ENCODE measurements at regions not wholly inside any gene's neighbourhood (a gene's known extent, or its start where the extent isn't known, plus 50 kb on each side); places are given as distances from the start of the nearest gene placed in this dataset.

GRCh38 chr10:78506614-78507013, 473.0 kb downstream of the RPS24 start:
- H3K27ac ChIP-seq, result no peak overlapping the region
- H3K4me1 ChIP-seq (replicated peaks in 1 of 2), result no peaks in the 10 kb centered on the region
- no peaks in the 10 kb centered on the region for H3K9me3 ChIP-seq (replicated peaks in 1 of 3)
- 93 to 100% (median 98%) methylated on average over 2 of the region's 2 CpGs for WGBS, 4 donors
- DNase-seq, result no peak
- intact Hi-C loops (cut with DNase I), result no loop called here
- TF ChIP-seq CTCF (IDR thresholded peaks at IDR 0.05) (no peak), POLR2A (IDR thresholded peaks at IDR 0.05) (no peak)
- no peaks in the 10 kb centered on the region for H3K36me3 ChIP-seq (replicated peaks in 1 of 2)
- no peak overlapping the region for H3K4me3 ChIP-seq
- H3K27me3 ChIP-seq, result no peaks in the 10 kb centered on the region

- Histone ChIP-seq H3K27me3 (no peaks in the 10 kb centered on the region), H3K9me3 (replicated peaks in 1 of 3) (no peaks in the 10 kb centered on the region), H3K4me3 (no peak overlapping the region), H3K36me3 (replicated peaks in 1 of 2) (no peaks in the 10 kb centered on the region), H3K27ac (peak overlapping the region in 1 of 5 donors; percentile 17), H3K4me1 (replicated peaks in 1 of 2) (no peaks in the 10 kb centered on the region)
- DNase-seq, result no peak
- 73 to 84% (median 78%) methylated on average over 8 of the region's 8 CpGs for WGBS, 4 donors
- intact Hi-C loops (cut with DNase I), result no loop called here
- TF ChIP-seq POLR2A (IDR thresholded peaks at IDR 0.05), result no peak
Measured at GRCh38 chr10:78507510-78508160, 474.0 kb downstream of the RPS24 start.

GRCh38 chr10:78508955-78509748, 475.5 kb downstream of the RPS24 start:
- no peaks in the 10 kb centered on the region for H3K4me1 ChIP-seq (replicated peaks in 1 of 2)
- no peaks in the 10 kb centered on the region for H3K36me3 ChIP-seq (replicated peaks in 1 of 2)
- WGBS, 4 donors, result 87 to 92% (median 90%) methylated on average over 6 of the region's 6 CpGs
- H3K9me3 ChIP-seq (replicated peaks in 1 of 3), result no peaks in the 10 kb centered on the region
- intact Hi-C loops (cut with DNase I), result no loop called here
- H3K4me3 ChIP-seq, result no peak overlapping the region
- no peak for DNase-seq
- H3K27ac ChIP-seq, result no peak overlapping the region
- TF ChIP-seq CTCF (IDR thresholded peaks at IDR 0.05) (no peak), POLR2A (IDR thresholded peaks at IDR 0.05) (no peak)
- H3K27me3 ChIP-seq, result no peaks in the 10 kb centered on the region

- TF ChIP-seq POLR2A (IDR thresholded peaks at IDR 0.05) (no peak), CTCF (IDR thresholded peaks at IDR 0.05) (no peak)
- Histone ChIP-seq H3K4me3 (no peak overlapping the region), H3K27me3 (no peaks in the 10 kb centered on the region), H3K9me3 (replicated peaks in 1 of 3) (no peaks in the 10 kb centered on the region), H3K4me1 (replicated peaks in 1 of 2) (no peaks in the 10 kb centered on the region), H3K27ac (peak overlapping the region in 2 of 5 donors; percentile 28 to 45), H3K36me3 (replicated peaks in 1 of 2) (no peaks in the 10 kb centered on the region)
- WGBS, 4 donors, result 78 to 86% (median 81%) methylated on average over 11 to 12 of the region's 12 CpGs
- DNase-seq, result no peak
- intact Hi-C loops (cut with DNase I), result no loop called here
Measured at GRCh38 chr10:78510566-78511323, 477.1 kb downstream of the RPS24 start.
